ENCODE measurements at regions not wholly inside any gene's neighbourhood (a gene's known extent, or its start where the extent isn't known, plus 50 kb on each side); places are given as distances from the start of the nearest gene placed in this dataset.

DNA sequence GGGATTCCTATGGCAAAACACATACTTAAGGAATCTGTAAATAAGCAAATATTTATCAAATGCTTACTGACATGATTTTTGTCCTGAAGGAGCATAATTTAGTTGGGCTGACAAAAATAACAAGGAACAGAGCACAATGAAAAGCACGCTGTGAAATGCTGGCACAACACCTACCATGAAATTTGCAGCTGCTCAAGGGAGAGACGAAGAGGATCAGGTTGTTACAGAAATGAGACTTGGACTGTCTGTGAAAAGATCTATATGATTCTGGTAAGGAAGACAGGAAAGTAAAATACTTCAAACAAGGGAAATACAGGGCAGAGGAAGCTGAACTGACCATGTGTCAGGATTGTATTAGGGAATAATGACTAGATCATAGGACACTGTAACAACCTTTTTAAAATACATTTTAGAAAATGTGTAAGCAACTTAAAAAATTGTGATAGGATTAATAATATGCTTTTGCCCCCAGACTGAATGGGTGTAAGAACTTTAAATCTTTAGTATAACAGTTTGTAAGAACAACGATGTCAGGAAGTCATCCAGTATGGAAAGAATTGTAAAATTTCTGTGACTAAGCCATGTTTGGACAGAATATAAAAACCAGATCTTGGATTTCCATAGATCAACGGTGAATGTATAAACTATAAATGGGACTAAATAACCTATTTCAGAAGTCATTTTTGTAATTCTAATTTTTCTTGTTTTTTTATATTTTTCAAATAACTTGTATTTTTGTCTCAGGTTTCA lies 1556.0 kb downstream of the EFNB2 start:
- TF ChIP-seq, protein P1, sequence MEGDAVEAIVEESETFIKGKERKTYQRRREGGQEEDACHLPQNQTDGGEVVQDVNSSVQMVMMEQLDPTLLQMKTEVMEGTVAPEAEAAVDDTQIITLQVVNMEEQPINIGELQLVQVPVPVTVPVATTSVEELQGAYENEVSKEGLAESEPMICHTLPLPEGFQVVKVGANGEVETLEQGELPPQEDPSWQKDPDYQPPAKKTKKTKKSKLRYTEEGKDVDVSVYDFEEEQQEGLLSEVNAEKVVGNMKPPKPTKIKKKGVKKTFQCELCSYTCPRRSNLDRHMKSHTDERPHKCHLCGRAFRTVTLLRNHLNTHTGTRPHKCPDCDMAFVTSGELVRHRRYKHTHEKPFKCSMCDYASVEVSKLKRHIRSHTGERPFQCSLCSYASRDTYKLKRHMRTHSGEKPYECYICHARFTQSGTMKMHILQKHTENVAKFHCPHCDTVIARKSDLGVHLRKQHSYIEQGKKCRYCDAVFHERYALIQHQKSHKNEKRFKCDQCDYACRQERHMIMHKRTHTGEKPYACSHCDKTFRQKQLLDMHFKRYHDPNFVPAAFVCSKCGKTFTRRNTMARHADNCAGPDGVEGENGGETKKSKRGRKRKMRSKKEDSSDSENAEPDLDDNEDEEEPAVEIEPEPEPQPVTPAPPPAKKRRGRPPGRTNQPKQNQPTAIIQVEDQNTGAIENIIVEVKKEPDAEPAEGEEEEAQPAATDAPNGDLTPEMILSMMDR (conservative IDR thresholded peaks at IDR 0.05; ENCODE audit: low read depth, low read length) = no peak
- no peak for TF ChIP-seq EZH2 (IDR thresholded peaks at IDR 0.05; ENCODE audit: low read length, unreplicated experiment)
